Mammary epithelial cell (primary cell): ENCODE measurements at regions not wholly inside any gene's neighbourhood (a gene's known extent, or its start where the extent isn't known, plus 50 kb on each side); places are given as distances from the start of the nearest gene placed in this dataset.

Experiments used
- CTCF ChIP-seq, 2 donors: IDR thresholded peaks in 1 of 2; conservative IDR thresholded peaks in 1 of 2; 2 replicates each; pipeline ENCODE4 v1.5.1; 2011 to 2012; ENCODE audit warnings: inconsistent platforms in 2 of 2, low read length in 2 of 2, mild to moderate bottlenecking in 2 of 2, control low read depth in 1 of 2, low read depth in 1 of 2; ENCODE audit not compliant: insufficient read depth in 1 of 2; ENCODE audit errors: extremely low read depth in 1 of 2
- EZH2 ChIP-seq: IDR thresholded peaks from 2 replicates; pipeline ENCODE4 v1.6.1; 2012; ENCODE audit warnings: low read length, inconsistent platforms, borderline replicate concordance

GRCh38 chr2:196473617-196474016, 165.9 kb upstream of the CCDC150 start:
- TF ChIP-seq CTCF (conservative IDR thresholded peaks at IDR 0.05 in 1 of 2, IDR thresholded peaks at IDR 0.05 in 1 of 2; ENCODE audit: extremely low read depth in 1 of 2, insufficient read depth in 1 of 2, low read depth in 1 of 2, low read length in 2 of 2) (no peak), EZH2 (no peak)
